Small intestine (tissue), 7 donors: ENCODE measurements at regions not wholly inside any gene's neighbourhood (a gene's known extent, or its start where the extent isn't known, plus 50 kb on each side); places are given as distances from the start of the nearest gene placed in this dataset.

Experiments
- DNase-seq, 2 donors: peaks; one replicate each; pipeline versions ENCODE4 v3.0.0 to v3.0.0-alpha.2; 2013
- FAIRE-seq: peaks from 2 replicates; lab custom pipeline; 2012; peaks lifted over from hg19 to GRCh38; lab: Jason Lieb, UNC
- H3K27ac ChIP-seq, 3 donors: one replicate each; pipeline ENCODE4 v1.5.1; 2013; ENCODE audit warnings: low read length in 2 of 3, mild to moderate bottlenecking in 2 of 3, control low read depth in 1 of 3, inconsistent platforms in 1 of 3, low read depth in 1 of 3, moderate library complexity in 1 of 3
- H3K27me3 ChIP-seq, 3 donors: one replicate each; pipeline ENCODE4 v1.6.1; 2013; ENCODE audit warnings: low read length in 3 of 3, inconsistent platforms in 1 of 3; ENCODE audit not compliant: control insufficient read depth in 3 of 3, insufficient read depth in 3 of 3
- H3K36me3 ChIP-seq, 3 donors: one replicate each; pipeline ENCODE4 v1.6.1; 2013; ENCODE audit warnings: low read length in 3 of 3, inconsistent platforms in 1 of 3, low read depth in 1 of 3, mild to moderate bottlenecking in 1 of 3, moderate library complexity in 1 of 3; ENCODE audit not compliant: control insufficient read depth in 3 of 3, insufficient read depth in 2 of 3
- H3K4me1 ChIP-seq, 3 donors: one replicate each; pipeline ENCODE4 v1.6.1; 2013; ENCODE audit warnings: low read length in 2 of 3, inconsistent platforms in 1 of 3, low read depth in 1 of 3, mild to moderate bottlenecking in 1 of 3, moderate library complexity in 1 of 3; ENCODE audit not compliant: control insufficient read depth in 3 of 3, insufficient read depth in 2 of 3
- H3K4me3 ChIP-seq, 3 donors: one replicate each; pipeline ENCODE4 v1.5.1; 2013; ENCODE audit warnings: low read length in 3 of 3, control low read depth in 1 of 3, inconsistent platforms in 1 of 3, low read depth in 1 of 3, mild to moderate bottlenecking in 1 of 3, moderate library complexity in 1 of 3
- H3K9me3 ChIP-seq, 2 donors: one replicate each; pipeline ENCODE4 v1.6.1; 2013; ENCODE audit warnings: low read depth in 1 of 2, low read length in 1 of 2; ENCODE audit not compliant: control insufficient read depth in 2 of 2, insufficient read depth in 1 of 2
- WGBS, 3 donors: extraction: QIAGEN DNeasy Blood & Tissue Kit; methylation state at CpG; one replicate each; pipeline ENCODE4 v1.1.7; 2013; 5-methylcytosine and 5-hydroxymethylcytosine counted together
- donor health status: healthy with polysubstance abuse.
- donor health status: control.
- donor health status: control.
- donor health status: Bipolar disorder and iron deficiency.
- donor health status: healthy.

DNA sequence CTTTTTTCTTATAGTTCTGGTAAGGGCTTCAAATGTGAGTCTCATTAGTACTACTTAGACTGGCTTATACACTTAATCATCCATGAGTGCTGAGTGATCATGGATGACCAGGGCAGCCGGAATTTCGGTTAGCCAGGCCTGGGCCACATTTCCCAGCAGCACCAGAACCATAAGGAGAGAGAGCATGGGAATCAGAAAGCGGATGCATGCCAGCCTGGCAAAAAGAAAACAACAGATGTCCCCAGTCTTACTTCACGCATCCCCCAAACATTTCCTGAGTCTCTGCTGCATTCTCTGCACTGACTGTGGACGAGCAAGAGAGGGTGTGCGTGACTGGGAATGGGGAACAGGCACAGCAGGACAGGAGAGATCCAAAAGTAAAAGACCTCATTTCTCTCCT, 371.1 kb upstream of the ZNF608 start:
- Histone ChIP-seq H3K4me1 (no peaks in the 10 kb centered on the region), H3K27ac (no peak overlapping the region), H3K4me3 (no peak overlapping the region), H3K36me3 (no peaks in the 10 kb centered on the region), H3K27me3 (no peaks in the 10 kb centered on the region), H3K9me3 (no peaks in the 10 kb centered on the region)
- 78 to 79% (median 79%) methylated on average over 6 of the region's 6 CpGs for WGBS, 3 donors
- DNase-seq (no peak), FAIRE-seq (no peak)

DNA sequence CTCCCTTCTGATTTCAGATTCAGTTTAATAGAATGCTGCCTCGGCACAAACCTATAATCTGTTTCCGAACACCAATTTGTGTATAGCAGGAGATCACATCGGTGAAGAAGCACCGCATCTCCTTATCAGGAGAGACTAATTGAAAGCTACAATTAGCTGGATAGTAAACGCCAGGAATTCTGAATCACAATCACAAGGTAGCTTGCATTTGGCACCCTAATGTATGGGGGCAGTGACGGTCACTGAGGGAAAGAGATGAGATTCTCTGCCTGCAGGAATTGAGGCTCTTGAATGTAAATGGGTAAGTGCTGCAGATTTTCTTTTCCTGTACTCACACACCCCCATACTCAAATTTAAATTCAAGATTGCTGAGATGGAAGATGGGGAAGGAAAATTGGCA, 373.6 kb upstream of the ZNF608 start:
- DNase-seq (no peak), FAIRE-seq (no peak)
- Histone ChIP-seq H3K27ac (no peak overlapping the region), H3K4me3 (no peak overlapping the region), H3K9me3 (no peaks in the 10 kb centered on the region), H3K4me1 (no peaks in the 10 kb centered on the region), H3K36me3 (no peaks in the 10 kb centered on the region), H3K27me3 (no peaks in the 10 kb centered on the region)
- WGBS, 3 donors: 87 to 92% (median 90%) methylated on average over 6 of the region's 6 CpGs

DNA sequence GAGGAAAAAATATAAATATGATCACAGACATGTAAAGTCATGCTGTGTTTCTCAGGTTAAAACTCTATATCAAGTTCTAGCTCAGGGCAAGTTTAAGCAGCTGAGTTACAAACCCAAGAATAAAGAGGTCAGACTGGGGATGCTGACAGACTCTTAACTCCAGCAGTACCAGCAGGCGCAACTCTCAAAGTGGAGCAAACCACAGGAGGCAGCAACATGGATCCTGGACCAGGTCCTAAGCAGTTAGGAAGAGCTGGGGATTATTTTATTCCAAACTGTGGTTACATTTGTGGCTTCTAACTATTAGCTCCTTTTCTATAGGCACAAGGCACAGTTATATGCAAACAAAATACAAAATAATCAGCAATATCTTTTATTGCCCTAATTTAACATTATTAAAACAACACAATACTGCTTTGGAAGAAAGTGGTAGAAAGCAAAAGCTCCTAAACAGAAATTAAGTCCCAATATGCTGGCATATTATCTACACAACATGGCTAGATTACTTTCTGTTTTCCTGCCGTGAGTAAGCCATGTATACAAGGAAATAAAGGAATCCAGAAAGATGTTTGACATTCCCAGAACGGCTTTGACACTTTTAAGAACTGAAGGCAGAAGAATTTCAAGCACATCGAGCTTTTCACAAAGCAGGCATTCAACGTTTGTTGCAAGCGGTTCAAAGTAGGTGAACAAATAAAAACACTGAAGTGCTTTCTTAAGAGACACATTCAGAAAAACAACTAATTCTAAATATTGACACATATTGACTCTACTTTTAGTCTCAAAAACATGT, 378.8 kb upstream of the ZNF608 start:
- no peak overlapping the region for H3K4me3 ChIP-seq
- peak in 1 of 2 donors; percentile 20 for DNase-seq
- no peak overlapping the region for H3K27ac ChIP-seq
- H3K4me1 ChIP-seq: no peaks in the 10 kb centered on the region
- H3K27me3 ChIP-seq: no peaks in the 10 kb centered on the region
- H3K36me3 ChIP-seq: no peaks in the 10 kb centered on the region
- FAIRE-seq: no peak
- 41 to 49% (median 44%) methylated on average over 6 of the region's 6 CpGs for WGBS, 3 donors
- no peaks in the 10 kb centered on the region for H3K9me3 ChIP-seq

DNA sequence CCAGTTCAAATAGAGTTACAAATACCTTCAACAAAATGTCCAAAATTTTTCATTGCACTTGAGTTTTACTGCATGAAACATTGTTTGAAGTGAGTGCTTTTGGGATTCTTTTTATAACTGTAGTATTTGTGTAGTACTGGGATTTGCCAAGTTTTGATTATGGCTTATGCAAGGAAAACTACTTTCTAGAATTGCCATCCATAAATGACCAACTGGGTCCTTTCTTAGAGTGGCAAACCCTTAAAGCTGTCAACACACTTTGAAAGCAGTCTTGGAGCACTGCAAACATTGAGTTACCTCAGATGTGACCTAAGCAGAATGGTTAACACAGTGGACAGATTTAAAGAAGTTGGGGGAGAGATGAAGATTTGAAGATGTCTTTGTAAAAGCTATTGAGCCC, 379.6 kb upstream of the ZNF608 start:
- Histone ChIP-seq H3K9me3 (no peaks in the 10 kb centered on the region), H3K36me3 (no peaks in the 10 kb centered on the region), H3K27me3 (no peaks in the 10 kb centered on the region), H3K4me1 (no peaks in the 10 kb centered on the region), H3K4me3 (no peak overlapping the region), H3K27ac (no peak overlapping the region)
- DNase-seq (no peak), FAIRE-seq (no peak)

DNA sequence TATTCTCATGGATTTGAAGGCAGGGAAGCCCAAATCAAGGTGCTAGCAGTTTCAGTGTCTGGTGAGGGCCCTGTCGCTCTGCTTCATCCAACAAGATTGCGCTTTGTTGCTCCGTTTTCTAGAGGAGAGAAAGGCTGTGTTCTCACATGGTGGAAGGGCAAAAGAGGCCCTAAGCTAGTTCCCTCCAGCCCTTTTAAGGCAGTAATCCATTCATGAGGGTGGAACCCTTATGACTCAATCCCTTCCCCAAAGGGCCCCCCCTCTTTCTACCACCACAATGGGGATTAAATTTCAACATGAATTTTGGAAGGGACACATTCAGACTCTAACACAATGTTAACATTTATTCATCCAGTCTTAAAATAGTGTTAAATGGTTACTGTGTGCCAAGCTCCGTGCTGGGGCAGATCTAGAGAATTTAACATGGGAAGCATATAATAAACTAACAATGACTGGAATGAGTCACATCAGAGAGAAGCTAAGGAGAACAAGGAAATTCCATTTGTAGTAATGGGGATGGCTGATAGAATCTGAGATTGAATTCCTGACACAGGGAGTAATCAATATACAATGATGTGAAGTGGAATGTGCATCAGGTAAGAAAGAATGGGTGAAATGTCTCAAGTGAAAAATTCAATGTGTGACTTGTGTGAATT, 382.8 kb upstream of the ZNF608 start:
- 93 to 97% (median 95%) methylated on average over 4 of the region's 4 CpGs for WGBS, 3 donors
- Histone ChIP-seq H3K27me3 (no peaks in the 10 kb centered on the region), H3K27ac (no peak overlapping the region), H3K4me1 (no peaks in the 10 kb centered on the region), H3K9me3 (no peaks in the 10 kb centered on the region), H3K36me3 (no peaks in the 10 kb centered on the region), H3K4me3 (no peak overlapping the region)
- FAIRE-seq: no peak
- DNase-seq: no peak

DNA sequence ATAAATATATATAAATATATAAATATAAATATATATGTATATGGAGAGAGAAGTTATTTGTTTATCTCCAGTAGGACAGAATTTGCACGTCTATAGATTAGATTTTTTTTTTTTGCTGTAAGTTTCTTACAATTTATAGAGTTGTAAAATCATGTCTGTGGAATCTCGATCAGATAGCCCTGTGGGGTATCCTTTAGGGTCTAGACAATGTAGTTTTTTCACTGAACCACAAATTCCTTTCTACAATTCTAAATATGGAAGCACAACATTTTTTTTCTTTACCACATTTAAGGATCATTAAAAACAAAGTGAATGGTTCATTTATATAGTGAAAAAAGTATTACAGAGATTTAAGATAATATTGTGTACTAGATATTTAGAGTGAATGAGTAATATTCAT, 384.2 kb upstream of the ZNF608 start:
- no peak for DNase-seq
- H3K4me3 ChIP-seq: no peak overlapping the region
- H3K36me3 ChIP-seq: no peaks in the 10 kb centered on the region
- no peak for FAIRE-seq
- H3K9me3 ChIP-seq: no peaks in the 10 kb centered on the region
- no peaks in the 10 kb centered on the region for H3K4me1 ChIP-seq
- H3K27ac ChIP-seq: no peak overlapping the region
- WGBS, 3 donors: 75 to 90% (median 87%) methylated on average over 2 of the region's 2 CpGs
- no peaks in the 10 kb centered on the region for H3K27me3 ChIP-seq

DNA sequence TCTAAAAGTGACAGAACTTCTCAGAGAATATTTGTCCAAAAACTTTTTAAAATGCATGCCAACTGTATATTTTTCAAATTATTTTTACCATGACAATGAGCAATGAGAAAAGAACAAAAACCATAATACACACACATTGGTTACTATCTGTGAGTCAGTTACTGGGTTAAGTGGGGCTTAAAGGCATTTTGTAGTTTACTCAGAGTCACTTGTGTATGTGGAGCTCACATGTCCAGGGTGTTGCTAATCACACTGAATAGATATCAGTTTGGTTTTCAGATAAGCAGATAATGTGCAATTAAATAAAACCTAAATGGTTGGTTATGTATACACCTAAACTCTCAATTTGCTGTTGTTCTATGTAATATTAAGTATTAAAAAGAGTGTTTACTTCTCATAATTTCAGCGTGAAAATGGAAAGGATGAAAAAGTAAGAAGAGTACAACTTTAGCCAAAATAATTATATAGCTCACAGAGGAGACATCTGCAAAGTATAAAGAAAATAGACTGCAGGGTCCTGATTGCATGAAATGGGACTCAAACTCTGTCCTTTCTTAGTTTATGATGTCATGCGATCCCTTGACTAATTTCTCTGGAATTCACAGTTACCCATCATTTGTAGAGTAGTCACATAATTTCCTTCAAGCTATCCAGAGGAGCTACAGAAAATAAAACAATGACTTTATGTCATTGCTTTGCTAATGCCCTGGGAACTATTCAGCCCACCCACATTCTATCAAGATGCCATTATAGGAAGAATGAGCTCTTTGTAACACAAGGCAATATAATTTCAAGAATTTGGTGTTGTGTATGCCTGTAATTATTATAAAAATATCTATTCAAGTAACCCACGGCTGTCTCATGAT, 388.0 kb upstream of the ZNF608 start:
- DNase-seq (no peak), FAIRE-seq (no peak)
- no peak overlapping the region for H3K27ac ChIP-seq
- peaks cover 0 to 6% (median 0%) of the 10 kb centered on the region in 3 donors for H3K4me1 ChIP-seq
- H3K4me3 ChIP-seq: no peak overlapping the region
- H3K9me3 ChIP-seq: no peaks in the 10 kb centered on the region
- no peaks in the 10 kb centered on the region for H3K27me3 ChIP-seq
- 67 to 72% (median 68%) methylated on average over 3 of the region's 3 CpGs for WGBS, 3 donors
- no peaks in the 10 kb centered on the region for H3K36me3 ChIP-seq

DNA sequence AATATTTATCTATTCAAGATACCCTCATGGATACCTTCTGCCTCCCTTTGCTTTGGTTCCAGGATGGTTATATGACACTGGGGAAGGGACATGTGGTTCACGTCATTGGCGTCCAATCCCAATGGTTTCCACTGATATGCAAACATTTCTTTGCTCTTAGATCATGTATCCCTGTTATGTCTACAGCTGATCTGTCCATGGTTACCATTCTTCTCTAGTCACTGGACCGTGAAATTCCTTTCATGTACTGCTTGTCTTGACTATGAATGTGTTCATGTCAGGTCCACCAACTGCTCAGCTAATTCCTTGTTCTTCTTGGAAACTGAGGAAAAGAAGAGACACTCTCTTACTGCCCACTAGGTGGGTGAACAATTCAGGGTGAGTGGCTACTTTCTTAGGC, 391.1 kb upstream of the ZNF608 start:
- DNase-seq (no peak), FAIRE-seq (no peak)
- H3K9me3 ChIP-seq: no peaks in the 10 kb centered on the region
- no peak overlapping the region for H3K4me3 ChIP-seq
- no peaks in the 10 kb centered on the region for H3K27me3 ChIP-seq
- 91 to 96% (median 94%) methylated on average over 3 of the region's 3 CpGs for WGBS, 3 donors
- no peak overlapping the region for H3K27ac ChIP-seq
- H3K4me1 ChIP-seq: peaks cover 0 to 10% (median 0%) of the 10 kb centered on the region in 3 donors
- no peaks in the 10 kb centered on the region for H3K36me3 ChIP-seq
